Spleen (tissue), 7 donors: ENCODE measurements at regions not wholly inside any gene's neighbourhood (a gene's known extent, or its start where the extent isn't known, plus 50 kb on each side); places are given as distances from the start of the nearest gene placed in this dataset.

Experiments
- POLR2A ChIP-seq, 3 donors: fragments of 450-650 bp; IDR thresholded peaks; one replicate each; pipeline ENCODE4 v1.5.1; 2017; ENCODE audit warnings: antibody characterized with exemption in 3 of 3, mild to moderate bottlenecking in 1 of 3
- POLR2AphosphoS5 ChIP-seq, 3 donors: sonication (generic); formaldehyde crosslinking; IDR thresholded peaks; one replicate each; pipeline ENCODE4 v1.5.1; 2017; ENCODE audit warnings: antibody characterized with exemption in 3 of 3
- TF ChIP-seq, protein P1 (sequence below), 11 experiments: fragments of 200-600 bp in 7 of 11; fragments of 450-650 bp in 4 of 11; sonication (generic) in 4 of 11; IDR thresholded peaks in 8 of 11; conservative IDR thresholded peaks in 3 of 11; 1 replicate in 7 of 11; 2 replicates in 4 of 11; pipeline versions ENCODE4 v1.4.0 to v1.8.0; 2016 to 2021; ENCODE audit warnings: antibody characterized with exemption in 11 of 11, inconsistent platforms in 4 of 11, mild to moderate bottlenecking in 1 of 11
- donor health status: DM: no; HTN: no; CAD: no; lungs with moderate emphysema.
- donor health status: DM: no; HTN: no; CAD: no.
- donor health status: DM: no; HTN: no; CAD: no.

DNA sequence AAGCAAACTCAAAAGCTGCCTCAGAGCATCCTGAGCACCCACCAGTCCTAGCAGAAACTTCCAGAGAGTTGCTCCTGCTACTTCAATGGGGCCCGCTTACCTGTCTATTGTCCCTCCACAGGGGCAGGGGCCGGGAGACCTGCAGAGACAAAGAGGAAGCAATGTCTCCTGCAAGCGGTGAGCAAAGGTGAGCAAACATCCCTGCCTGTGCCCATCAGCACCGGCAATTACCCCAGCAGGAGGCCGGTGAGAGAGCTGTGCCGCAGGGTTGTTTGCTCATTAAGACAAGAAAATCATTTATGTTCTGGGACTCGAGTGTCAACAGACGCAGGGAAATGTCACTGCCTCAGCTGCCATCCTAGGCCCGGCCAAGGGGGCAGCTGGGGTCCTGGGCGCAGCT, 53.8 kb upstream of the TARDBP start:
- TF ChIP-seq, protein P1, sequence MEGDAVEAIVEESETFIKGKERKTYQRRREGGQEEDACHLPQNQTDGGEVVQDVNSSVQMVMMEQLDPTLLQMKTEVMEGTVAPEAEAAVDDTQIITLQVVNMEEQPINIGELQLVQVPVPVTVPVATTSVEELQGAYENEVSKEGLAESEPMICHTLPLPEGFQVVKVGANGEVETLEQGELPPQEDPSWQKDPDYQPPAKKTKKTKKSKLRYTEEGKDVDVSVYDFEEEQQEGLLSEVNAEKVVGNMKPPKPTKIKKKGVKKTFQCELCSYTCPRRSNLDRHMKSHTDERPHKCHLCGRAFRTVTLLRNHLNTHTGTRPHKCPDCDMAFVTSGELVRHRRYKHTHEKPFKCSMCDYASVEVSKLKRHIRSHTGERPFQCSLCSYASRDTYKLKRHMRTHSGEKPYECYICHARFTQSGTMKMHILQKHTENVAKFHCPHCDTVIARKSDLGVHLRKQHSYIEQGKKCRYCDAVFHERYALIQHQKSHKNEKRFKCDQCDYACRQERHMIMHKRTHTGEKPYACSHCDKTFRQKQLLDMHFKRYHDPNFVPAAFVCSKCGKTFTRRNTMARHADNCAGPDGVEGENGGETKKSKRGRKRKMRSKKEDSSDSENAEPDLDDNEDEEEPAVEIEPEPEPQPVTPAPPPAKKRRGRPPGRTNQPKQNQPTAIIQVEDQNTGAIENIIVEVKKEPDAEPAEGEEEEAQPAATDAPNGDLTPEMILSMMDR (IDR thresholded peaks at IDR 0.05 in 8 of 11, conservative IDR thresholded peaks at IDR 0.05 in 3 of 11), result no peak
- TF ChIP-seq POLR2AphosphoS5 (IDR thresholded peaks at IDR 0.05) (no peak), POLR2A (IDR thresholded peaks at IDR 0.05) (no peak)
